ENCODE measurements at regions not wholly inside any gene's neighbourhood (a gene's known extent, or its start where the extent isn't known, plus 50 kb on each side); places are given as distances from the start of the nearest gene placed in this dataset.

DNA sequence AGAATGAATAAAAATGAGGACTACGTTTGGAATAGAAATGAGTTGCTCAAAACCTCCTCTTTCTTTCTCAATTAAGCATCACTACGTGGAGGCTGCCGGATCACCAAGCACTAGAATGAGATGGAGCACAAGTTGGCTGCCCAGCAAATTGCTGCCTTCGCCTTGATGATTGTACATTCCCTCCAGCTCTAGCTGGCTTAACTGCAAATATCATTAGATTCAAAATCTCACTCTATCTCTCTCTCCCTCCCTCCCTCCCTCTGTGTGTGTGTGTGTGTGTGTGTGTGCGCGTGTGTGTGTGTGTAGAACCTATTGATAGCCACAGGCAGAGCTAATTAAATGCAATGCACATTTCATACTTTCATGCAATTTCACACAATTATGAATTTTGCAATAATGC is 310.7 kb upstream of the CDH4 start:
- no peak for FAIRE-seq

GRCh38 chr20:60947819-60948218 is 304.2 kb upstream of the CDH4 start:
- no peak for FAIRE-seq

GRCh38 chr20:60948224-60948623 is 303.8 kb upstream of the CDH4 start:
- FAIRE-seq, result no peak

- no peak for FAIRE-seq
These were observed 301.5 kb upstream of the CDH4 start for GRCh38 chr20:60950561-60950960.

DNA sequence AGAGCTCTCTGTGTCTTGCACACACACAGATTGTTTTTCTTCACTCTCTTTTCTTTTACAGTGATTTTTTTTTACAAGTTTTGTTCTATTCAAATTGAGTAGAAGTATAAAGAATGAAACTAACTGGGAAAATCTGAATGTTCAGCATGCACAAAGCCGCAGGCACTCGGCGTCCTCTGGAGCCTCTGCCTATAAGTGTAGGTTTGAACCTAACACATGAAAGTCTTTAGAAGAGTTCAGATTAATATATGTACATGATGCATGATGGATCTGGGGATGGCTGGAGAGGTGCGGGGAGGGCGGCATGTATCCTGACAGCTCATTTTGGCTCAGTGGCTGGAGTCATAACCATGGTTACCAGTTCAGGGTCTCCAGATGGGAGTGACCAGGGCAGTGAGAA is 301.1 kb upstream of the CDH4 start:
- no peak for FAIRE-seq

GRCh38 chr20:60952861-60953260 is 299.2 kb upstream of the CDH4 start:
- FAIRE-seq, result no peak

DNA sequence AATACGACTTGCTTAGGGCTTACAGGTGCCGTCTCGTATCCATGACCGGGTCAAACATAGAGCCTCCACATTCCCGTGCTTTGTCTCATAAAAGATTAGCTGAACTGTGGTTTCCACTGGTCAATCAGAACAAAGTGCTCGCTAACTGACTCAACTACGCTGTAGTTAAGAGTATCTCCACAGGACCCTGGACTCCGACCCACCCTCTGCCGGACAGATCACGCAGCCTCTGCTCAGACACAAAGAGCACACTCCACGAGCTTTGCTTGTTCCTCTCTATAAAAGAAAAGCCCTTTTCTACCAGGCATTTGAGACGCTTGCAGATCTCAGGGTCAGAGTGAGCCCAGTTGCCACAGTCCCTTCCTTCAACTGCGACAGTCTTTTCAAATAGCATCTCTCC is 298.7 kb upstream of the CDH4 start:
- no peak for FAIRE-seq

GRCh38 chr20:60955706-60956105 is 296.4 kb upstream of the CDH4 start:
- FAIRE-seq, result no peak

- no peak for FAIRE-seq
These were observed 295.9 kb upstream of the CDH4 start for GRCh38 chr20:60956194-60956593.

DNA sequence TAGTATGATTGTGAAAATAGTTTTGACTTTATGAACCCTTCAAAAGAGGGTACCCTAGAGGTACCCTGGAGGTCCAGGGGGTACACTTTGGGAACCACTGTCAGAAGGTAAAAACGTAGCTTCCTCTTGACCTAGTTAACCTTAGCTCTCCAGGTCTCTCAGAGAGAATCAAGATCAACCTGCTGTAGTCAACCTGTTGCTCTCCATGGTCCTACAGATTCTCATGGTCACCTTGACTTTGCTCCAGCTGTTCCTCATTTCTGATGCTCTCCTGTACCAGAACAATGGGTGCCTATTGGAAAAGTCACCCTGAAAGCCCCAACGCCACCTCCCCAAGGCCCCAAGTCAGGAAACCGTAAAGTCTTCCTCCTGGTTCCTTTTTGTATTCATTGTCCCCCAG is 294.4 kb upstream of the CDH4 start:
- no peak for FAIRE-seq

- FAIRE-seq, result no peak
These were observed 292.1 kb upstream of the CDH4 start for GRCh38 chr20:60959971-60960370.

GRCh38 chr20:60960500-60960899 is 291.6 kb upstream of the CDH4 start:
- no peak for FAIRE-seq

DNA sequence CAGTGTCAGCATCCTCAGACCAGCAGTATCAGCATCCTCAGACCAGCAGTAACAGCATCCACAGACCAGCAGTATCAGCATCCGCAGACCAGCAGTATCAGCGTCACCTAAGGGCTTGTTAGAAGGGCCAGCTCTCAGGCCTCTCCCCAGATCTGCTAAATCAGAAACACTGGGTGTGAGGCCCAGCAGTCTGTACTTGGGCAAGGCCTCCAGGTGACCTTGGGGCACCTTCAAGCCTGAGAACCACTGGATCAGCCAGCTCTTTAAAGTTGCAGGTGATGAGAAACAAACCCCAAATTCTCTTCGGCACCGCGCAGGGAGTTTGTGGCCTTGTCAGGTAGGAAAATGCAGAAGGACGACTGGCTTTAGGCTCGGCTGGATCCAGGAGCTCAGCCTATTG is 290.5 kb upstream of the CDH4 start:
- no peak for FAIRE-seq

- no peak for FAIRE-seq
These were observed 289.6 kb upstream of the CDH4 start for GRCh38 chr20:60962367-60963045.

- FAIRE-seq, result no peak
These were observed 288.9 kb upstream of the CDH4 start for GRCh38 chr20:60963146-60963545.

DNA sequence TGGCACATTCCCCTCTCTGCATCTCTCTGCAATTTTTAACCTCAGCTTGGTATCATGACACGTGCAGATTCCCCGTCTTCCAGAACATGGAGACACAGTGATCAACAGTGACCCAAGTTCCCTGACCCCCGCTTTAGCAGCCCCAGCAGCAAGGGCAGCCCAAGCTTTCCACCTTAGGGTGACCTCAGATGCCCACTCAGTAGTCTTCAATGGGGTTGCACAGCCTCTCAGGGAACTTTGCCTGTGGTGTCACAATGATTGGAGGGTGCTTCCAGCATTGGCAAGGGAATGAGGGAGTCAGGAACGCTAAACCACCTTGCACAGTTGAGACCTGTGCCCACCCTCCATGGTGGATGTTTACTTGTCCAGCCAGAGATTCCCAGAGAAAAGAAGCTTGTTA is 287.1 kb upstream of the CDH4 start:
- FAIRE-seq, result no peak

DNA sequence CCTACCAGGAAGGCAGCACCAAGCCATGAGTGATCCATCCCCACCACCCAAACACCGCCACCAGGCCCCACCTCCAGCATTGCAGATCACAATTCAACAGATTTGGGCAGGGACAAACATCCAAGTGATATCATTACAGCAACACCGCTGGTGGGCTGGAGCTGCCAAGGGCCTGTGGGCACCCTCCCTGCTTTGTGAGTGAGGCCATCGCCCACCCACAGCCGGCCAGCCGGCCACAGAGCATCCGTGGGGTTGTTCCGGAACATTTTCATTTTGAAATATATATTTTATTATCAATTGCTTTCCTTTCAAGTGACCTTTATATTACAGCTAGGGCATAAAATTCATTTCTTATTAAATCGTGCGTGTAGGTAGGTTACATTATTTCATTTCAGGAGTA is 286.0 kb upstream of the CDH4 start:
- FAIRE-seq, result no peak

DNA sequence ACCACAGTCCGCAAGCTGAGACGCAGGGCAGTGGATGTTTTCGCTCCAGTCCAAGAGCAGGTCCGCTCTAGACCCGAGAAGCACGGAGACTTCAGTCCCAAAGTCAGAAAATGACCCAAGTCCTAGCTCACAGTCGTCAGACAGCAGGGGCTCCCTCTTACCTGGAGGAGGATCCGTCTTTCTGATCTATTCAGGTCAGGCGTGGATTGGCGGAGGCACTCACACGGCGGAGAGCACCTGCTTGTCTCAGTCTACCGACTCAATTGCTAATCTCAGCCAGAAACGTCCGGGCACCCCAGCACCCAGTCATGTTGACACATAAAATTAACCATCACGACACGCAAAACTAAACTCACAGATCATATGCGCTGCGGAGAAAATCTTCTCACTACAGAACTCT is 285.3 kb upstream of the CDH4 start:
- no peak for FAIRE-seq

- FAIRE-seq, result no peak
These were observed 284.4 kb upstream of the CDH4 start for GRCh38 chr20:60967431-60968316.

DNA sequence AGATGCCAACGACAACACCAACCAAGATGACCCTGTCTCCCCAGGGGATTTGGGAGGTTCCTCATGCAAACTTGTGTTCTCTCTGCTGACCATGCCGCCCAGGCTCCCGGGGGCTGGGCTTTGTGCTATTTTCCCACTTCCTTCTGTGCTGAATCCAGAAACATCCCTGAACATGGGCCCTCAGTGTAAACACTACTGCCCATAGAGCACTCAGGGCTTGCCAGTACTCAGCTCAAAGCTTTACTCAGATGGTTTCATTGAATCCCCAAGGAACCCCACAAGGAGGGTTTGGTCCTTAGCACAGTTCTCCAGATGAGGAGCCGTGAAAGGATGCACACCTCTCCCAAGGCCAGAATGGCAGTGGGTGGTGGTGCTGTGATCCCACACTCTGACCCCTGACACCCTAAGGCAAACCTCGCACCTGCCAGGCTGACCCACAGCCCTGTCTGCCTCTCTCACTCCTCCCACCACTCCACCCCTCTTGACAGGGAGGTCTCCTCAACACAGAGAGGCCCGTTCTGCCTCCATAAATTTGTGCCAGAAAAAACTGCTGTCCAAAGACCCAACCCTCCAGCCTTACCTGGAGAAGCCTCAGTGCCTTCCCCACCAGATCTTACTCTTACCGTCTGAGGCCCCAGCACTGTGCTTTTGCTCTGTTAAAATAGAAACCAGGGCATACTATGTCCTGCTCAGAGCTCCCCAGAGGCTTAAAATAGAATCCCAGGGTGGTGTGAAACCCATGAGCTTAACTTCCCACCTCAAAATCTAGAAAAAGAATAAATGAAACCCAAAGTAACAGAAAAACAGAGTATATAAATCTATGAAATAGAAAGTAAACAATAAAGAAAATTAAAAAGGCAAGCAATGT is 283.0 kb upstream of the CDH4 start:
- no peak for FAIRE-seq

GRCh38 chr20:60970601-60971000 is 281.5 kb upstream of the CDH4 start:
- FAIRE-seq, result no peak

- no peak for FAIRE-seq
These were observed 278.0 kb upstream of the CDH4 start for GRCh38 chr20:60974022-60974421.

GRCh38 chr20:60974441-60974945 is 277.6 kb upstream of the CDH4 start:
- FAIRE-seq, result no peak

Measured in G401.6 (cell line).